ENCODE measurements at regions not wholly inside any gene's neighbourhood (a gene's known extent, or its start where the extent isn't known, plus 50 kb on each side); places are given as distances from the start of the nearest gene placed in this dataset.

GRCh38 chr14:54338696-54339317 is 58.0 kb upstream of the CDKN3 start:
- intact Hi-C loops (cut with DNase I) = loop anchor here (5.0 kb wide), 1 partner anchor 162 kb away; no protein-coding TSS in a partner anchor
- H3K4me3 ChIP-seq = no peak overlapping the region
- DNase-seq (ENCODE audit: low spot score) = no peak
- no peaks in the 10 kb centered on the region for H3K27me3 ChIP-seq (replicated peaks; ENCODE audit: insufficient read depth)
- TF ChIP-seq POLR2AphosphoS5 (IDR thresholded peaks at IDR 0.05) = no peak
- TF ChIP-seq CTCF (IDR thresholded peaks at IDR 0.05) = peak in 2 of 4 experiments; percentile 29 to 42
- 46% methylated on average over 6 of the region's 6 CpGs for WGBS
- no peaks in the 10 kb centered on the region for H3K36me3 ChIP-seq
- H3K27ac ChIP-seq = no peak overlapping the region
- H3K4me1 ChIP-seq (replicated peaks) = peaks cover 4% of the 10 kb centered on the region
- no peaks in the 10 kb centered on the region for H3K9me3 ChIP-seq

GRCh38 chr14:54339771-54340170 is 57.0 kb upstream of the CDKN3 start:
- H3K4me1 ChIP-seq (replicated peaks) = peaks cover 4% of the 10 kb centered on the region
- no peak for DNase-seq (ENCODE audit: low spot score)
- no peaks in the 10 kb centered on the region for H3K27me3 ChIP-seq (replicated peaks; ENCODE audit: insufficient read depth)
- intact Hi-C loops (cut with DNase I) = loop anchor here (5.0 to 10.0 kb wide), 2 partner anchors 162 to 905 kb away; no protein-coding TSS in a partner anchor
- H3K4me3 ChIP-seq = no peak overlapping the region
- 90% methylated on average over 2 of the region's 2 CpGs for WGBS
- TF ChIP-seq CTCF (IDR thresholded peaks at IDR 0.05) (no peak), POLR2AphosphoS5 (IDR thresholded peaks at IDR 0.05) (no peak), POLR2A (IDR thresholded peaks at IDR 0.05) (no peak)
- no peak overlapping the region for H3K27ac ChIP-seq
- H3K9me3 ChIP-seq = no peaks in the 10 kb centered on the region
- H3K36me3 ChIP-seq = no peaks in the 10 kb centered on the region

GRCh38 chr14:54342806-54343205 is 54.0 kb upstream of the CDKN3 start:
- WGBS = 93% methylated on average over 3 of the region's 3 CpGs
- H3K4me3 ChIP-seq = no peak overlapping the region

GRCh38 chr14:54343272-54344121 is 53.3 kb upstream of the CDKN3 start:
- DNase-seq (ENCODE audit: low spot score) = peak; percentile 58
- Histone ChIP-seq H3K36me3 (no peaks in the 10 kb centered on the region), H3K27me3 (replicated peaks; ENCODE audit: insufficient read depth) (no peaks in the 10 kb centered on the region), H3K4me3 (no peak overlapping the region), H3K9me3 (no peaks in the 10 kb centered on the region), H3K4me1 (replicated peaks) (peaks cover 4% of the 10 kb centered on the region), H3K27ac (peak overlapping the region; percentile 44 to 47)
- intact Hi-C loops (cut with DNase I) = loop anchor here (10.0 kb wide), 1 partner anchor 909 kb away; no protein-coding TSS in a partner anchor
- TF ChIP-seq CTCF (IDR thresholded peaks at IDR 0.05) (no peak), POLR2AphosphoS5 (IDR thresholded peaks at IDR 0.05) (peak; percentile 82)
- WGBS = 27% methylated on average over 18 of the region's 18 CpGs

More at GRCh38 chr14:54342806-54343205, 54.0 kb upstream of the CDKN3 start:
- H3K4me1 ChIP-seq (replicated peaks) = peaks cover 4% of the 10 kb centered on the region
- no peaks in the 10 kb centered on the region for H3K36me3 ChIP-seq
- no peak for DNase-seq (ENCODE audit: low spot score)
- TF ChIP-seq POLR2A (IDR thresholded peaks at IDR 0.05) = no peak
- no peak for TF ChIP-seq CTCF (IDR thresholded peaks at IDR 0.05)
- TF ChIP-seq POLR2AphosphoS5 (IDR thresholded peaks at IDR 0.05) = no peak
- peak overlapping the region in 1 of 2 donors; percentile 12 for H3K27ac ChIP-seq
- H3K27me3 ChIP-seq (replicated peaks; ENCODE audit: insufficient read depth) = no peaks in the 10 kb centered on the region
- intact Hi-C loops (cut with DNase I) = loop anchor here (10.0 kb wide), 1 partner anchor 908 kb away; no protein-coding TSS in a partner anchor
- no peaks in the 10 kb centered on the region for H3K9me3 ChIP-seq
